ENCODE measurements at regions not wholly inside any gene's neighbourhood (a gene's known extent, or its start where the extent isn't known, plus 50 kb on each side); places are given as distances from the start of the nearest gene placed in this dataset.

DNA sequence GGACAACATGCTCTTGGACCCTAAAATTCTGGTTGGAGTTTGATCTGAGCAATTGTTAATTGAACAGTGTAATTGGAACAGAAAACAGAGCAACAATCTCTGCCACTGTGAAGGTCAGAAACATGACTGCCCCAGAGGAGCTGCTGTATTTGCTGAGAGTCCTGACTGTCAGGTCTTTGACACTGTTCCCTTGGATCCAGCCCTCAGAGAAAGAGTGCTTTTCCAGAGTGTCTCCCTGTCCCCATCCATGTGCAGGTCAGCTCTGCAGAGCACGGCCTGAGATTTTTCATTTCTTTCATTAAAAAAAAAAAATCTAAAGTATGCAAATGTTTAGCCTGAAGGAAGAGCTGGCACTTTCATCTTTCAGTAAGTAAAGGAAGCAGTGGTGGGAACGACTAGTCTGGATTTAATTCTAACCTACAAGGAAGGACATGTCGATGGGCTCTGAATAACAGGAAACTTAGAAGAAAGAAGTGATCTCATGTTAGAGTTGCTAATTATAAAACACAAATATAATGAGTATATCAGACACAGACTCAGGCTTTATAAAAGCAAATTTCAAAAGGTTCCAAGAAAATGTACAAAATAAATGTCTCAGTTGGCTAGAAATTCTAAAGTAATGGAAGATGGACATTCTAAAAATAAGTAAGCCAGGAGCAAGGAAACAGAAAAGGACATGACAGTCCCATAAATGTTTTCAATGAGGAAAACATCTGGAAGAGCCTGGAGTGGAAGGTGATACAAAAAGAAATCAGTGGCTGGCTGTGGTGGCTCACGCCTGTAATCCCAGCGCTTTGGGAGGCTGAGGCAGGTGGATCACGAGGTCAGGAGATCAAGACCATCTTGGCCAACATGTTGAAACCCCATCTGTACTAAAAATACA, 876.5 kb downstream of the EPHA4 start:
- TF ChIP-seq ZNF572 (CRISPR knock-in tag; IDR thresholded peaks at IDR 0.05) = no peak
- no peak overlapping the region for H2AFZ ChIP-seq (ENCODE audit: low read length)
- H3K9me3 ChIP-seq (ENCODE audit: low read length) = peaks cover 7% of the 10 kb centered on the region; the same call in 1 of the 2 replicates
- no peak overlapping the region for H3K27ac ChIP-seq (ENCODE audit: extremely low read length, insufficient read depth, low read length)
- CTCF ChIA-PET (ENCODE audit: low intra/inter-chr PET ratio, low total read pairs) = no interaction called here
- FAIRE-seq (no peak), DNase-seq (ENCODE audit: low spot score) (no peak), ATAC-seq (no peak)
- intact Hi-C loops (cut with micrococcal nuclease; ENCODE audit: unreplicated experiment) (no loop called here), in situ Hi-C loops (cut with HindIII; ENCODE audit: extremely low pct_ligation_motif_present, low pct_unique_long_range_greater_than_20kb) (no loop called here)
- H3K4me2 ChIP-seq (ENCODE audit: low read depth, low read length) = no peak overlapping the region
- H3K9ac ChIP-seq (ENCODE audit: insufficient read depth, low read depth, low read length) = no peak overlapping the region
- H3K27me3 ChIP-seq (ENCODE audit: control insufficient read depth in 1 of 2, insufficient read depth in 2 of 2, low read length in 2 of 2) = no peaks in the 10 kb centered on the region
- POLR2A ChIA-PET = no interaction called here
- no peaks in the 10 kb centered on the region for H4K20me1 ChIP-seq (ENCODE audit: insufficient read depth, low read length)
- H3K4me1 ChIP-seq (ENCODE audit: insufficient read depth, low read length) = no peaks in the 10 kb centered on the region
- no peak overlapping the region for H3K4me3 ChIP-seq (replicated peaks in 1 of 3; ENCODE audit: insufficient read depth in 1 of 3, low read depth in 2 of 3, low read length in 3 of 3)
- no peaks in the 10 kb centered on the region for H3K79me2 ChIP-seq (ENCODE audit: insufficient read depth, low read length)
- no peaks in the 10 kb centered on the region for H3K36me3 ChIP-seq (replicated peaks in 1 of 2; ENCODE audit: control insufficient read depth in 1 of 2, insufficient read depth in 2 of 2, low read length in 2 of 2)
- no TSS peak for BruUV-seq (replicated peaks)
- WGBS (ENCODE audit: low lambda C conversion rate) = 11% methylated on average over 6 of the region's 6 CpGs

DNA sequence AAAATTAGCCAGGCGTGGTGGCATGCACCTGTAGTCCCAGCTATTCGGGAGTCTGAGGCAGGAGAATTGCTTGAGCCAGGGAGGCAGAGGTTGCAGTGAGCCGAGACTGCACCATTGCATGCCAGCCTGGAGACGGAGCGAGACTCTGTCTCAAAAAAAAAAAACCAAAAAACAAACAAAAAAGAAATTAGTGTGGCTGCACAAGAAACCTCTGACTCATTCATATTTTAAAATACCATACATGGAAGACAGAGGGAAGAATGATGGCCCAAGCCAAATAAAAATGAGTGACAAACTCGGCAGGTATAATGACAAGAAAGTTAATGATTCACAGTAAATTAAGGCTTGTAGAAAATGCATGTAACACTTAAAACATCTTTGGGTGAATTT, 875.8 kb downstream of the EPHA4 start:
- ChIA-PET CTCF (ENCODE audit: low intra/inter-chr PET ratio, low total read pairs) (no interaction called here), POLR2A (no interaction called here)
- intact Hi-C loops (cut with micrococcal nuclease; ENCODE audit: unreplicated experiment) (no loop called here), in situ Hi-C loops (cut with HindIII; ENCODE audit: extremely low pct_ligation_motif_present, low pct_unique_long_range_greater_than_20kb) (no loop called here)
- no peaks in the 10 kb centered on the region for H3K79me2 ChIP-seq (ENCODE audit: insufficient read depth, low read length)
- no peaks in the 10 kb centered on the region for H3K36me3 ChIP-seq (replicated peaks in 1 of 2; ENCODE audit: control insufficient read depth in 1 of 2, insufficient read depth in 2 of 2, low read length in 2 of 2)
- no peak for TF ChIP-seq CEBPB (IDR thresholded peaks at IDR 0.05; ENCODE audit: borderline replicate concordance, low read depth, low read length)
- no peak for TF ChIP-seq CENPX (CRISPR knock-in tag; IDR thresholded peaks at IDR 0.05)
- TF ChIP-seq, protein P1, sequence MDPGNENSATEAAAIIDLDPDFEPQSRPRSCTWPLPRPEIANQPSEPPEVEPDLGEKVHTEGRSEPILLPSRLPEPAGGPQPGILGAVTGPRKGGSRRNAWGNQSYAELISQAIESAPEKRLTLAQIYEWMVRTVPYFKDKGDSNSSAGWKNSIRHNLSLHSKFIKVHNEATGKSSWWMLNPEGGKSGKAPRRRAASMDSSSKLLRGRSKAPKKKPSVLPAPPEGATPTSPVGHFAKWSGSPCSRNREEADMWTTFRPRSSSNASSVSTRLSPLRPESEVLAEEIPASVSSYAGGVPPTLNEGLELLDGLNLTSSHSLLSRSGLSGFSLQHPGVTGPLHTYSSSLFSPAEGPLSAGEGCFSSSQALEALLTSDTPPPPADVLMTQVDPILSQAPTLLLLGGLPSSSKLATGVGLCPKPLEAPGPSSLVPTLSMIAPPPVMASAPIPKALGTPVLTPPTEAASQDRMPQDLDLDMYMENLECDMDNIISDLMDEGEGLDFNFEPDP (CRISPR knock-in tag; conservative IDR thresholded peaks at IDR 0.05) = no peak
- TF ChIP-seq MAZ (IDR thresholded peaks at IDR 0.05; ENCODE audit: borderline replicate concordance, low read depth, low read length) = no peak
- TF ChIP-seq MAZ (CRISPR knock-in tag; IDR thresholded peaks at IDR 0.05; ENCODE audit: low read depth) = no peak
- TF ChIP-seq HMG20B (CRISPR knock-in tag; conservative IDR thresholded peaks at IDR 0.05) = no peak
- ATAC-seq (no peak), FAIRE-seq (no peak), DNase-seq (ENCODE audit: low spot score) (no peak)
- H3K27ac ChIP-seq (ENCODE audit: extremely low read length, insufficient read depth, low read length) = no peak overlapping the region
- H3K4me1 ChIP-seq (ENCODE audit: insufficient read depth, low read length) = no peaks in the 10 kb centered on the region
- WGBS (ENCODE audit: low lambda C conversion rate) = 11% methylated on average over 6 of the region's 6 CpGs
- H3K4me2 ChIP-seq (ENCODE audit: low read depth, low read length) = no peak overlapping the region
- BruUV-seq (replicated peaks) = no TSS peak
- no peak overlapping the region for H3K9ac ChIP-seq (ENCODE audit: insufficient read depth, low read depth, low read length)
- H3K27me3 ChIP-seq (ENCODE audit: control insufficient read depth in 1 of 2, insufficient read depth in 2 of 2, low read length in 2 of 2) = no peaks in the 10 kb centered on the region
- H2AFZ ChIP-seq (ENCODE audit: low read length) = no peak overlapping the region
- no peaks in the 10 kb centered on the region for H4K20me1 ChIP-seq (ENCODE audit: insufficient read depth, low read length)
- H3K4me3 ChIP-seq (replicated peaks in 1 of 3; ENCODE audit: insufficient read depth in 1 of 3, low read depth in 2 of 3, low read length in 3 of 3) = no peak overlapping the region
- peaks cover 13% of the 10 kb centered on the region for H3K9me3 ChIP-seq (ENCODE audit: low read length)
